Muscle layer of colon (tissue), 2 donors: ENCODE measurements at regions not wholly inside any gene's neighbourhood (a gene's known extent, or its start where the extent isn't known, plus 50 kb on each side); places are given as distances from the start of the nearest gene placed in this dataset.
"Not testable (repeated sequence)": the region's sequence is repeated elsewhere in the genome, so short reads cannot be mapped to it uniquely, and the experiment has no call there.

ENCODE experiments used
- H3K27ac ChIP-seq: one replicate; pipeline ENCODE4 v1.7.0; 2013; ENCODE audit warnings: low read depth, mild to moderate bottlenecking, low read length, moderate library complexity
- H3K27me3 ChIP-seq, 2 donors: one replicate each; pipeline ENCODE4 v1.7.0; 2013; ENCODE audit warnings: low read length in 2 of 2, mild to moderate bottlenecking in 2 of 2; ENCODE audit not compliant: insufficient read depth in 2 of 2, control insufficient read depth in 1 of 2
- H3K36me3 ChIP-seq: one replicate; pipeline ENCODE4 v1.7.0; 2013; ENCODE audit warnings: mild to moderate bottlenecking, low read length; ENCODE audit not compliant: insufficient read depth
- H3K4me1 ChIP-seq: one replicate; pipeline ENCODE4 v1.7.0; 2013; ENCODE audit warnings: mild to moderate bottlenecking, low read length; ENCODE audit not compliant: insufficient read depth
- H3K4me3 ChIP-seq, 2 donors: one replicate each; pipeline ENCODE4 v1.7.0; 2013; ENCODE audit warnings: low read length in 2 of 2, low read depth in 1 of 2, mild to moderate bottlenecking in 1 of 2, moderate library complexity in 1 of 2
- H3K9ac ChIP-seq: one replicate; pipeline ENCODE4 v1.7.0; 2013; ENCODE audit warnings: low read length
- H3K9me3 ChIP-seq: one replicate; pipeline ENCODE4 v1.7.0; 2013; ENCODE audit warnings: mild to moderate bottlenecking, low read length
- donor health status: abdominal sarcoma.
- donor health status: Adenocarcinoma of cecum.

DNA sequence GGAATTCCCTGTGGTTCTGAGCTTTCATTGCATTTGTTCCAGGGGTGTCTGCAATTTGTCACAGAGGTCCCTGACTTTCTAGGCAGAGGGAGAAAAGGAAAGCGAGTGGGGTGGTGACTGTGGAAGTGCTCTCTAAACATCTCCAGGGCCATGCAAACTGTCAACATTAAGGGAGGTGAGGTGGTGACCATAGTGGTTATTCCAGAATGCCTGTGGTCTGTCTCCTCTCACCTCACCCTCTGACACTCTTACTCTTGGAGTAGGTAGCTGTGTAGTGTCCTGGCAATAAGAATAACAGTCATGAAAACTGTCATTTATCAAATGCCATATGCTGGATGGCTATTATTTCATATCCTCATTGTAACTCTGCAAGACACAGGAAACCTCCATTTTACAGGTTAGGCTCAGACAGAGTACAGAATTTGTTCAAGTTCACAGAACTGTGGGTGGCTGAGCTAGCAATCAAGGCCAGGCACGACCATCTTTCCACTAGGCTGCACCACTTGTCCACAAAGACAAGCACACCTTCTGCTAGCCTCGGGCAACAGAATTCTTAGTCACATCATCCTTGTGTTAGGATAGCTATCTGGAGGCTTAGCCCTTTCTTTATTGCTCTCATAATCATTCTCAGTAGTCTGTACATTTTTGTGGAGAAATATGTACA lies 179.4 kb downstream of the CD47 start:
- Histone ChIP-seq H3K27me3 (no peaks in the 10 kb centered on the region), H3K27ac (no peak overlapping the region), H3K9me3 (no peaks in the 10 kb centered on the region), H3K4me3 (no peak overlapping the region), H3K9ac (no peak overlapping the region), H3K4me1 (no peaks in the 10 kb centered on the region), H3K36me3 (no peaks in the 10 kb centered on the region)

DNA sequence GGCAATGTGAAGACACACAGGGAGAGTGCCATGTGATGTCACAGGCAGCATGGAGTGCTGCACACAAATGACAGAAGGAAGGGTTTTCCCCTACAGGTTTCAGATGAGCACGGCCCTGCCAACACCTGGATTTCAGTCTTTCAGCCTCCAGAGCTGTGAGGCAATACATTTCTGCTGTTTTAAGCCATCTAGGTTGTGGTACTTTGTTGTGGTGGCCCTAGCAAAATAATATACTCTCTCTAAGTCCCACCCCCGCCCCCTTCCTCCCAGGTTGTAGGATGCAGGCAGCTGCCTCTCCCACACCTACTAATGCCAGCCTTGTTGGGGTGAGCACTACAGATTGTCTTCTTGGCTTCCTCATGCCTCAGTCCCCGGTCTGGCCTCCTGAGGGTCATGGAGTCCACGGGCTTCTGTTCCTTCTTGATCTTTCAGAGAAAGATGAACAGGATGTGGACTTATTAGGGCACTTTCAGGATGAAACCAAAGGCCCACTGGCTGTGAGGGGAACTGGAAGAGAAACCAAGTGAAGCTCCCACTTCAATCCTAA lies 180.0 kb downstream of the CD47 start:
- Histone ChIP-seq H3K4me3 (no peak overlapping the region), H3K36me3 (no peaks in the 10 kb centered on the region), H3K9ac (no peak overlapping the region)

DNA sequence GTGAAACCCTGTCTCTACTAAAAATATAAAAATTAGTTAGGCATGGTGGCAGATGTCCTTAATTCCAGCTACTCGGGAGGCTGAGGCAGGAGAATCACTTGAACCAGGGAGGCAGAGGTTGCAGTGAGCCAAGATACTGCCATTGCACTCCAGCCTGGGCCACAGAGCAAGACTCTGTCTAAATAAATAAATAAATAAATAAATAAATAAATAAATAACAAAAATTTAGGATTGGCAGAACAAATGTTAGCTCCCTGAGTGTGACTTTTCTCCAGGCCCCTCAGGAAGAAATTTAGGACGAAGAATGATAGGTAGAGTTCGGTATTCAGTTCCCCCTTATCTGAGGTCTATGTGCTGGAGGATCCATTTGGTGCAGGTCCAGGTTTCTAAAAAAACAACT lies 181.2 kb downstream of the CD47 start:
- H3K9ac ChIP-seq, H3K9me3 ChIP-seq, H3K36me3 ChIP-seq, H3K4me1 ChIP-seq, H3K27ac ChIP-seq, H3K27me3 ChIP-seq, H3K4me3 ChIP-seq: not testable (repeated sequence)

More for the DNA sequence above, 180.0 kb downstream of the CD47 start:
- H3K4me1 ChIP-seq, result no peaks in the 10 kb centered on the region
- H3K27me3 ChIP-seq, result no peaks in the 10 kb centered on the region
- no peaks in the 10 kb centered on the region for H3K9me3 ChIP-seq
- H3K27ac ChIP-seq, result no peak overlapping the region

DNA sequence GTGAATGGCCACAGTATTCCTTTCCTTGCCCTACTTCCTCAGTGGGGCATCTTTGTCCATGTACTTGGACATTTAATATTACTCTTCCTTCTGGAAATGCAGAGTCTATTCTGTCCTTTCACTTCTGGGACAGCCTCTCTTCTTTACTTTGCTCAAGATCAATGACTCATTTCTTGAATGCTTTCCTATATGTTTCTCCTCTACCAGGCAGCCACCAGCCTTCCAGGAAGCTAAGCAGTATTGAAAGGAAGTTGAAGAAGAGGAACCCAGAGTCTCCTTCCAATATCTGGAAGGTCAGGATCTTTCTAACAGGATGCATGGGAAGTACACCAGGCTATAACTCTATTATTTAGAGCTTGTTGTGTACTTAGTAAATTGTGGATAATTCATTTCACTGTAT lies 182.8 kb downstream of the CD47 start:
- Histone ChIP-seq H3K9me3 (no peaks in the 10 kb centered on the region), H3K4me1 (no peaks in the 10 kb centered on the region), H3K4me3 (no peak overlapping the region)

DNA sequence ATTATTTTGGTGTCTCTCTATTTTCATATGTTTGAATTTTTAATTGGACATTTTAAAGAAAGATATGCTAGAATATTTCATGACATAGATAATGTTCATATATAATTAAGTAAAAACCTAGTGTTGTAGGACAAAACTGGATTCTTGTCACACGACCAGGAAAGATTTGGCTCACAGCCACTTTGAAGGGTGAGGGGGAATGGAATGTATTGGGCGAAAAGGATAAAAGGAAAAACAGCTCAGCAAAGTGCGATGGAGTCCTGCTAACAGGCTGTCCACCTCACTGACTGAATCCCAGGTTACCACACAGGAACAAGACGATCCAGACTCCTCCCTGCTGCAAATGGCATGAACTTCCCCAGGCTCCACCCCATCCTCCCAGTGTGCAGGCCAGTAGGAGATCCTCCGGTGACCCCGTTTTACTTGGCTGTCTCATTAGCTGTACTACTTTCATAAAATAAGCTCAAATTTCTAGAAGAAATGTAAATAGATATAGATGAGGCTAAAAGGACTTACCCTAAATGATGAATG lies 186.2 kb downstream of the CD47 start:
- no peaks in the 10 kb centered on the region for H3K27me3 ChIP-seq
- H3K36me3 ChIP-seq, result no peaks in the 10 kb centered on the region
- H3K9me3 ChIP-seq, result no peaks in the 10 kb centered on the region
- H3K9ac ChIP-seq, result no peak overlapping the region
- no peaks in the 10 kb centered on the region for H3K4me1 ChIP-seq
- H3K27ac ChIP-seq, result no peak overlapping the region
- no peak overlapping the region for H3K4me3 ChIP-seq

More for the DNA sequence above, 182.8 kb downstream of the CD47 start:
- Histone ChIP-seq H3K9ac (no peak overlapping the region), H3K27ac (no peak overlapping the region), H3K27me3 (no peaks in the 10 kb centered on the region), H3K36me3 (no peaks in the 10 kb centered on the region)

DNA sequence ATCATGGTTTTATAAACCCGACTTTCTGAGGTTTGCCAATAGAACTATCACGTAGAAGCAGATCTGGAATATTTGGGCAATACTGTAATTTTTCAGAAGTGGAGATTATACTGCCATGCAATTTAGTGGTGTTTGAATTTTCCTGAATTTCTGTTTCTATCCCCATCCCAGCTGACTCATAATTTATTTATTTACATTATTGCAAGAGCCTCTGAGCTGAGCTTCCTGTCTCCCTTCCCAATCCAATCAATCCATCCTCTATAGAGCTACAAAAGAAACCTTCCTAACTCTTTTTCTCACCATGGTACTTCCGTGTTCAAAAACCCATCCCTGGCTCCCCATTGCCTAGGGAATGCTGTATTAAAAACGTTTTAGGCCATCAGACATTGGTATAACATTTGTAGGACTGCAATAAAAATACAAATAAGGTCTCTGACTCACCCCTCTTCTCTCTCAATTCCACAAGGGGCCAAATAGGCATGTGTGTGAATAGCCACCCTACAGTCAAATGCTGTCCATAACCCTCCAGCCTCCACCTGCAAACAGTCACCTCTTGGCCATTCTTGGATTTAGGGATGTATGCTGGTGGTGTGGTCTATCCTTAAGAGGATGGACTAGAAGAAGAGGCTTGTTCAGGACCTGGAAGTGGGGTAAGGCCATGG lies 190.7 kb downstream of the CD47 start:
- no peaks in the 10 kb centered on the region for H3K36me3 ChIP-seq
- H3K4me1 ChIP-seq, result no peaks in the 10 kb centered on the region
- no peaks in the 10 kb centered on the region for H3K27me3 ChIP-seq
- no peak overlapping the region for H3K9ac ChIP-seq
- no peaks in the 10 kb centered on the region for H3K9me3 ChIP-seq
- no peak overlapping the region for H3K27ac ChIP-seq
- H3K4me3 ChIP-seq, result no peak overlapping the region

DNA sequence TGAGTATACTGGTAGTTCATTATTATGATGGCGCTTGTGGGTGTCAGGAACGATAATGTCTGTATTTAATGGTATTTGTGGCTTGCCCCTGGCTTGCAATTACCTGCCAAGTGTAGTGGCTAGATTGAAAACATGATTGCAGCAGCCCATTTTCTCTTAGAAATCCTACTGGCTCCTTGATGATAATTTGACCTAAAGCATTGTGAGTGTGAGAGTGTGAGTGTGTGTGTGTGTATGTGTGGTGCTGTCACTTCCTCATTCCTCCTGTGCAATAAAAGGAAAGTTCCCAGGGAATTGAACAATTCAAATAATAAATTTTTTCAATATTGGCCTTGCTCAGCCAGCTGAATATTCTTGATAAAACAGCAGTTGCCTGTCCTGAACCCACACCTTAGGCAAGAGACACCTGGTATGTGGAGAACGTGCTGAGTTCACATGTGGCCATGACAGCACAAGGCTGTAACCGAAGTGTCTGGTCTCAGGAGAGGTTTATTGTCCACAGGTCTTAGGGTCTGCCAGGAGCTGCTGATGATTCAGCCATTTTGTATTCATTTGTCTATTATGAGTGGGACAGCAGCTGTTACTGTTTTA lies 193.3 kb downstream of the CD47 start:
- H3K9me3 ChIP-seq, result no peaks in the 10 kb centered on the region
- no peak overlapping the region for H3K27ac ChIP-seq
- no peaks in the 10 kb centered on the region for H3K36me3 ChIP-seq
- H3K4me1 ChIP-seq, result no peaks in the 10 kb centered on the region
- H3K27me3 ChIP-seq, result no peaks in the 10 kb centered on the region
- no peak overlapping the region for H3K4me3 ChIP-seq
- no peak overlapping the region for H3K9ac ChIP-seq

DNA sequence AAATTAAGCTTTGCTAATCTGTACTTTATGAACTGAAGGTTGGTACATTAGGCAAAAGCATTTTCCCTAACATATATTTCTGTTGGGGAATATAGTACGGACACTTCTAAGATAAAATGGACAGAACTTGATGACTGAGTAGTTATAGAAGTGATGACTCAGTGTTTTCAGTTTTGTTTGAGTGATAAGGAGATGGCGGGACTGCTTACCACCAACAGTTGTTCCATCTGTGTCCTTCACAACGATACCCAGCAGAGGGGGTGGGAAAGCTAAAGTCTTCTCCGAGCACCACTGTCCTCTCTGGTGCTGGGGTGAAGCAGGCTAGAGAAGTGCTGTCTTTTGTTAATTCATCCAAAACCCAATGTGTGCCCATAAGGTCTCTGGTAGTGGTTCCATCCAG lies 195.8 kb downstream of the CD47 start:
- H3K27ac ChIP-seq, result no peak overlapping the region
- H3K4me1 ChIP-seq, result no peaks in the 10 kb centered on the region
- no peak overlapping the region for H3K4me3 ChIP-seq
- no peaks in the 10 kb centered on the region for H3K36me3 ChIP-seq
- H3K27me3 ChIP-seq, result no peaks in the 10 kb centered on the region
- H3K9me3 ChIP-seq, result no peaks in the 10 kb centered on the region
- H3K9ac ChIP-seq, result no peak overlapping the region

DNA sequence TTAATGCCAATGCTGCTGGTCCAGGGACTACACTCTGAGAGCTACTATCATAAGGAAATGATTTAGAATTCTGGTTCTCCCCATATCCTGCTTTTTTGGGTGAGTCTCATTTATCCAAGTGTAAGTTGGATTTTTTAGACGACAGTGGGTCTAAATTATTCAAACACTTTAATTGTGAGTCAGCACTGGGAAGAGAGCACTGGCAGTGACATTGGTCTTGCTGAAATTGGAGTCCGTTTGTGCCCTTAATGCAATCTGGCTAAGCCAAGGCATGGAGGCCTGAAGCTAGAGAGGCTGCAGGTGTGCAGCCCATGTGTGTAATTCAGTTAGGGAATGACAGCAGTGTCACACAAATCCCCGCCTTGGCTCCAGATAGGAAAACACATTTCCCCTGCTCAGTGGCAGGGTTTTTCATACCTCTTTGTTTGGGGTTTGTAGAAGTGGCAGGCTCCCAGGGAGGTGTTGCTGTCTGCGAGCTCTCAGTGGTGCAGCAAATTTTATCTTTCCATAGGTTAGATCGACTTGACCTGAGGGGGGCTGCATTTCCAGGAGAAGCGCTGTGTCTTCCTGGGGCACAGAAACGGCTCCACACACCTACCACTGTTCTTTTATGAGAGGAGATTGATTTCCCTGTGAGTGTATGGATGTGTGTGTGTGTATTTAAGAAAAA lies 197.7 kb downstream of the CD47 start:
- H3K9ac ChIP-seq, result no peak overlapping the region
- no peak overlapping the region for H3K4me3 ChIP-seq
- H3K4me1 ChIP-seq, result no peaks in the 10 kb centered on the region
- H3K9me3 ChIP-seq, result no peaks in the 10 kb centered on the region
- H3K36me3 ChIP-seq, result no peaks in the 10 kb centered on the region
- H3K27me3 ChIP-seq, result no peaks in the 10 kb centered on the region
- no peak overlapping the region for H3K27ac ChIP-seq

DNA sequence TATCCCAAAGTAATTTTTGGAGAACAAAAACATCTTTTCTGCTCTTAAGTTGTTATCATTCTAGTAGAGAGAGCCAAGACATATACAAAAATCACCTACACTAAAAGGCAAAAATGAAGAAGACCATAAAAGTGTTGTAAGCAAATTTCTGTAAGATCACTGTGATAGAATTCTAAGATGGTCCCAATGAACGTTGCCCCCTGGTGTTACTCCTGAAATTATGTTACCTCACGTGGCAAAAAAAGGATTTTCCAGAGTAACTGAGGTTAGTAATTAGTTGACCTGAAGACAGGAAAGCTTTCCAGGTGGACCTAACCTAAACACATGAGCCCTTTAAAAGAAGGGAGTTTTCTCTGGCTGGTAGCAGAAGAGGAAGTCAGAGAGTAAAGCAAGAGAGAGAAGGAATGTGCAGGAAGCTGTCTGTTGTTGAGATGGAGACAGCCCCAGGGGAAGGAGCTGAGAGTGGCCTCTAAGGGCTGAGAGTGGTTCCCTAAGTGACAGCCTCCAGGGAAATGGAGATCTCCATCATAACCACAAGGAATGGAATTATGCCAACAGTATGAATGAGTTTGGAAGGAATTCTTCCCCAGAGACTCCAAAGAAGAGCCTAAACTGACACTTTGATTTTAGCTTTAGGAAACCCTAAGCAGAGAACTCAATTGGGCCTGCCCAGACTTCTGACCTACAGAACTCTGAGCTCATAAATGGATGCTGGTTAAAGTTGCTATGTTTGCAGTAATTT lies 205.9 kb downstream of the CD47 start:
- Histone ChIP-seq H3K4me3 (no peak overlapping the region), H3K9ac (no peak overlapping the region), H3K27me3 (no peaks in the 10 kb centered on the region), H3K9me3 (no peaks in the 10 kb centered on the region), H3K36me3 (no peaks in the 10 kb centered on the region), H3K27ac (no peak overlapping the region), H3K4me1 (peaks cover 3% of the 10 kb centered on the region)

DNA sequence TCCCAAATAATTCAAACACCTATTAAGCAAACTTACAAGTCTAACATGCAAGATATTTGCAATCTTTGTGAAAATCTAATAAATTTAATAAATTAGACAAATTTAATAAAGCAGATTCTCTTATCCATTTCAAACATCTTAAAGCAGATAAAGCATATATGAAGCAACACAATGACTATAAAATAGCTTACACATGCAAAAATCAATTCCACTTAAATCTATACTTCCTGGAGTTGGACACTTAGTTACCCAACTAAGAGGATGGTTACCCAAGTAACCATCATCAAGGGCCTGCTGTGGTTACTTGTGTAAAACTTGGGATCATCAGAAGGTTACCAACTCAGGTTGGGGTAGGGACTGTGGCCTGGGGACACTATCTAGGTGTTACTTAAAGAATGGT lies 206.8 kb downstream of the CD47 start:
- no peak overlapping the region for H3K4me3 ChIP-seq
- no peaks in the 10 kb centered on the region for H3K27me3 ChIP-seq
- no peaks in the 10 kb centered on the region for H3K9me3 ChIP-seq
- H3K27ac ChIP-seq, result no peak overlapping the region
- no peak overlapping the region for H3K9ac ChIP-seq
- peaks cover 3% of the 10 kb centered on the region for H3K4me1 ChIP-seq
- no peaks in the 10 kb centered on the region for H3K36me3 ChIP-seq
